T-helper 1 cell (primary cell): ENCODE measurements at regions not wholly inside any gene's neighbourhood (a gene's known extent, or its start where the extent isn't known, plus 50 kb on each side); places are given as distances from the start of the nearest gene placed in this dataset.
"Not testable (repeated sequence)": the region's sequence is repeated elsewhere in the genome, so short reads cannot be mapped to it uniquely, and the experiment has no call there.

ENCODE experiments used
- DNase-seq, 5 donors: peaks; one replicate each; pipeline ENCODE4 v3.0.0-alpha.2; 2012 to 2020

DNA sequence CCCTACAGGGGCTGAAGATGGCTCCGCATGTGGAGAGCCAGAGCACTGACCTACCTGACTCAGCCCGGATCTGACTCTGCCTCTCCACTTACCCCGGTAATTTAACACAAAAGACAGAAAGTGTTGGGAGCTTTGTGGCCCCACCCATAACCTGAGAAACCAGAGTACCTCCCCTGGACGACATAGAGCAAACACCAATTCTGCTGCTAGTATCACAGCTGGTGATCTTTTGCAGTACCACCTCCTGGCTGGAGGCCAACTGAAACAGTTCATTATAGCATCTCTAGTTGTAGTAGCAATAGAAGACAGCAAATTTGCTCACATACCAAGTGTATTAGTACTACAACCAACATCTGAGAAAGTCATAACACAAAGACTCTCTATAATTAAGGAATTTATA is 443.9 kb downstream of the KLHL4 start:
- DNase-seq, result no peak

DNA sequence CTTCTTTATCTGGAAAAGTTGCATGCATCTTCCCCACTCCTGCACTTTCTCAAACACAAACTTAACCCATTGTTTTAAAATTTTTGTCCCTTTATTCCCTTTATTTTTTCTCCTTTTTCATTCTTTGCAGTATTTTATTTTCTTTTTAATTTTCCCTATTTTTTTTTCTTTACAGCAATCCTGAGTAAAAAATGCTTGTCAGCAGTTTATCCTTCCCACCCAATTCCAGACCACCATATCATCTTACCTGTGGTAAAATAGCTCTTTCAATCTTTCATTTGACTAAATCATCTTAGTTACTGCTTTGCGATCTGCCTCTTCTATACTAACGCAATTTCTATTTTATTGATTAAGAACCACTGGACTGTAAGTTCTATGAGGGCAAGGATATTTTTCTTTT is 450.5 kb downstream of the KLHL4 start:
- DNase-seq, result no peak

DNA sequence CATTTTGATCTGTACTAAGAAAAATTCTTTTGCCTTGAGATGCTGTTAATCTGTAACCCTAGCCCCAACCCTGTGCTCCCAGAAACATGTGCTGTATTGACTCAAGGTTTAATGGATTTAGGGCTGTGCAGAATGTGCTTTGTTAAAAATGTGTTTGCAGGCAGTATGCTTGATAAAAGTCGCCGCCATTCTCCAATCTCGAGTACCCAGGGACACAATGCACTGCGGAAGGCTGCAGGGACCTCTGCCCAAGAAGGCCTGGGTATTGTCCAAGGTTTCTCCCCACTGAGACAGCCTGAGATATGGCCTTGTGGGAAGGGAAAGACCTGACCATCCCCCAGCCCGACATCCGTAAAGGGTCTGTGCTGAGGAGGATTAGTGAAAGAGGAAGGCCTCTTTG is 454.5 kb downstream of the KLHL4 start:
- not testable (repeated sequence) for DNase-seq

DNA sequence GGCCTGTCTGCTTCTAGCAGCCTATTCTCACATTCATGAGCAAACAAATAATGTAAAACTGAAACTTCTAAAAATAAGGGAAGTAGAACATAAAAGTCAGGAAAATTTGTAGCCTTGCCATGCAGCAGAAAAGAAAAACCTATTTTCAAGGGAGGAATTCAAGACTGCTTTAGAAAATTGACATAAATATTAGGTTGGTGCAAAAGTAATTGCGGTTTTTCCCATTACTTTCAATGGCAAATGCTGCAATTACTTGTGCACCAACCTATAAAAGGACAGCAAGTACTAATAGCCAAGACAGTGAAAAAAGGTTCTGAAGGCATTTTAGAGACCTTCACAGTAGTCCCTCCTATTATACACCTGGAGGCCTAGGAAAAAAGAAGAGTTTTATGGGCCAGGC is 457.8 kb downstream of the KLHL4 start:
- no peak for DNase-seq

DNA sequence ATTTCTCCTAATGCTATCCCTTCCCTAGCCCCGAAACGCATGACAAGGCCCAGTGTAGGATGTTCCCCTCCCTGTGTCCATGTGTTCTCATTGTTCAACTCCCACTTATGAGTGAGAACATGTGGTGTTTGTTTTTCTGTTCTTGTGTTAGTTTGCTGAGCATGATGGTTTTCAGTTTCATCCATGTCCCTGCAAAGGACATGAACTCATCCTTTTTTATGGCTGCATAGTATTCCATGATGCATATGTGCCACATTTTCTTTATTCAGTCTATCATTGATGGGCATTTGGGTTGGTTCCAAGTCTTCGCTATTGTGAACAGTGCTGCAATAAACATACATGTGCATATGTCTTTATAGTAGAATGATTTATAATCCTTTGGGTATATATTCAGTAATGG is 490.3 kb downstream of the KLHL4 start:
- not testable (repeated sequence) for DNase-seq

DNA sequence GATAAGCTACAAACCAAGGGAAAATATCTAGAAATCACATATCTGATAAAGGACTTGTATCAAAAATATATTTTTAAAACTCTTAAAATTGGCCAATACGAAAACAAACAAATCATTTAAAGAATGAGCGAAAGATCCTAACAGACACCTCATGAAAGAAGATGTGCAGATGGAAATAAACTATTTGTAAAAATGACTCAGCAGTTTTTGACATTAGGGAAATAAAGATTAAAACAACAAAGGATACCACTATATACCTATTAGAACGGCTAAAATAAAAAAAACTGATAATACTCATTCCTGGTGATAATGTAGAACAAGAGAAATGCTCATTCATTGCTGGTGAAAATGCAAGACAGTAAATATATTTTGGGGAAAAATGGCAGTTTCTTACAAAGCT is 506.4 kb downstream of the KLHL4 start:
- no peak for DNase-seq

DNA sequence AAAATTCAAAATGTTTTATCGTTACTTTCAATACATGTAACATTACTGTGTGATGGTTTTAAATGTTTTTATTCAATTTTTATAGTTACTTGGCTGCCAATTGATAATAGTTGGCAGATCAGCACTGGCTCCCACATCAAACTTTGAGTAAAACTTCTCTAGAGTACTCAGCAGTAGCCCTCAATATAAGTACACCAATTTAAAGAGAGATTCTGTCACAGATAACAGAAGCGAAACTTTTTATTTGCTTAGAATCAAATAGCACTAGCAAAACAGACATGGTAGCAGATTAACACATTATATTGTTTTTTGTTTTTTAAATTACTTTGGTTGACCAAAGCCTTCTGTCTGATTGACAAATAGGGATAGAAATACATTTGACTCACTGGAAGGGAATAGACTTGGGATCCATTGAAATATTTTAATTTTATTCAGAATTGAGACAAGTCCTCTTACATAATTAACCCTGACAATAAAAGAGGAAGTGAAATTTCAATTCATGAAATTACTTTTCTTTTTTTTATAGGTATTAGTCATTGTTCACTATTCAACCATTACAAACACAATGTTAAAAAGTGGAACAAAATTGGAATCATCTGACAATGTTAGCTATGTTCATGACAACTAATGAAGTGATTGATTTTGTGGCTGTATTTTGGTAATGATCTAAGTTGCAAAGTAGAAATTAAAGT is 554.9 kb downstream of the KLHL4 start:
- no peak for DNase-seq

DNA sequence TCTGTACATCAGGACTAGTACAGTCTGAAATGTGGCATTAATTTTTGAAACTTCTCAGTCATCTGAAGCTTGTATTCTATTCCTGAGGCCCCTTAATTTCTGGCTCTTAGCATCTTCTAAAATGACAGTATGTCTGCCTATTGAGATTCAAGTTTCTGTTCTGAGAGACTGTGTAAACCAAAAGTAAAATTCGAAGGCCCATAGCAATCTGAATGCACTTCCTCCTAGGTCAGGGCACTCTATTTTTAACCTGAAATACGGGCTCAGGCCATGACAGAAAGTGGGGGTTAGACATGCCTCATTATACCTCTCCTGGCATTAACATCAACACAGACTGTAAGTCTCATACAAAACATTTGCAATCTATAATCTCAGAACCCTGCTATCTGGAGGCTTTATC is 584.4 kb downstream of the KLHL4 start:
- DNase-seq, result no peak

DNA sequence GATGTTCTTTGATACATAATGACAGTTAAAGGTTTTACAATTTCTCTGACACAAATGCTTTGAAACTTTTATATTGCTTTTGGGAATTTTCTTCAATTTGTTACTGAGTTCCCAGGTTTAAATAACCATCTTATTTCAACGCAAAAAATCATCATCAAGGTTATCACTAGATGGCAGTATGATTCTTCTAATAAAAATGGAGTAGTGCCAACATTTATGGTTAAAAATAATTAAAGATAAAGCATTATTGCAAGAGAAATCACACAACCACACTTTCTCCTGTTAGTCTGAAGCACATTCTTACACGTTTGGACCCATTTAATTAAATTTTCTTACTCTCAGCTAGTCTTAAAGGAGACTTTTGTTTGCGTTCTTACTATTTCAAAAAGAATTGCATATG is 611.3 kb upstream of the CPXCR1 start:
- DNase-seq, result no peak

DNA sequence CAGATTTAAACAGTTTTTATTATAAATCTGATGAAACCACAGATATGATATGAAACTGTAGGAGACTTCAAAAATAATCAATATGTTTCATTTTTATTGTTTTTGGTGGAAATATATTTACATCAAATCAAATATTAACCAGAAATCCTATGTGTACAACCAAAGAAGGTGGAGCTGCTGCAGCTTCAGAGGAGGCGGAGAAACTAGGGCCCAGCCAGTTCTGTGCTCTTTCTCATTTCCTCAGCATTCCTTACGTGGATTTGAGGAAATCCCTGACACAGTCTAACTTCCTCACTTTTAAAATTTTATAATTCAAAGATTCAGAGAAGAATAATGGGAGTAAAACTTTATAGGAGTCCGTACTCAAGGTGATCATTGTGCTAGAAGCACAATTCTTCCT is 610.7 kb upstream of the CPXCR1 start:
- no peak for DNase-seq

DNA sequence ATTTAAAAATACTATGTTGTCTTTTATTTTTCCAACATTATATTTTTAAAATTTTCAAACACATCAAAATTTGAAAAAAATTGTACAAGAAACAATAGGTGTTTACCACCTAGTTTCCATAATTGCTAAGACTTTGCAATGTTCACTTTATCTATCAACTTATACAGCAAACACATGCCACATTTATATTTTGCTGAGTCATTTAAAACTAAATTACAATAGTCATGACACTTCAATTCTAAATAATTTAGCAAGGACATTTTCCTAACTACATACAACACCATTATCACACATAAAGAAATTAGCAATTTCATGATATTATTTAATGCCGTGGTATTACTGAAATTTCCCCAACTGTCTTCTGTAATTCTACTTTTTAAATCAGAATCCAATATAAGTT is 600.4 kb upstream of the CPXCR1 start:
- no peak for DNase-seq

DNA sequence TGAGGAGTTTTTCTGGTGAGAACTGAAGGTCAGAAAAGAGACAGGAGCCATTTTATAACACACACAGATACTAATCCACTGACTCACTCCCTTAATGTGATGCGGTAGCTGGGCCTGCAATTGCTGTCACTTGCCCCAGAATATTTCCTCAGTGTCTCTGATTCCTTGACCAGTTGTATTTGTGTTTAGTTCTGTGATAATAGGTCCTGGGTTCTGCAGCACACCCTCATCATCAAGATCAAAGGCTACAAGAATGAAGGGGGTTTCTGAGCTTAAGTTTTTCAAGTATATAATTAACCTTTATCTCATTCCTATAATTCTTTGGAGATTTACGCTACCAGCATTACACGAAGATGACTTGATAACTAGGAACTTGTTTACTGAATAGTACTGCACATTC is 576.5 kb upstream of the CPXCR1 start:
- no peak for DNase-seq

DNA sequence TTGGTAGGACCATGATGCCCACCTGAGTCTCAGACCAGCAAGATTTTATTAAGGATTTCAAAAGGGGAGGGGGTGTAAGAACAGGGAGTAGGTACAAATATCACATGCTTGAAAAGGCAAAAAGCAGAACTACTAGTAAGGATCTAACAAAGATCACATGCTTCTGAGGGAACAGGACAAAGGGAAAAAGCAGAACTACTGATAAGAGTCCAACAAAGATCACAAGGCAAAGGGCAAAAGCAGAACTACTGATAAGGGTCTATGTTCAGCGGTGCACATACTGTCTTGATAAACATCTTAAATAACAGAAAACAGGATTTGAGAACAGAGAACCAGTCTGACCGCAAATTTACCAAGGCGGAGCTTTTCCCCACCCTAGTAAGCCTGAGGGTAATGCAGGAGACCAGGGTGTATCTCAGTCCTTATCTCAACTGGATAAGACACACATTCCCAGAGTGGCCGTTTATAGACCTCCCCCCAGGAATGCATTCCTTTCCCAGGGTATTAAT is 573.0 kb upstream of the CPXCR1 start:
- DNase-seq, result not testable (repeated sequence)

DNA sequence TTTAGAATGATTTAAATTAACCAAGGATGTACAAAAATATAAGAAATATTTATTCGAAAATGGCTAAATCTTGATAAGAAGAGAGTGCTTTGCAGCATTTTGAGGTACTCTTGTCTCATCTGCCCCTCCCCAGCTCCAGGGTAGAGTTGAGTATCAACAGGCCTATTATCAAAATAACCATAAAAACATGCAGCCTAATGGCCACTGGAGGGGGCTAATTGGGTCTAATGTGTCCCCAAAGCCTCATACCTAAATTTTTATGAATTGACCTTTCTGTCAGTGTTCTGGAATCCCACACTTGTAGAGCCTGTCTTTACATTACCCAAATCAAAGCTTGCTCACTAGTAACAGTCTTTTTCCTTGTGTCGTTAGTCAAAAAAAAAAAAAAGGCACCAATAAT is 544.9 kb upstream of the CPXCR1 start:
- no peak for DNase-seq

DNA sequence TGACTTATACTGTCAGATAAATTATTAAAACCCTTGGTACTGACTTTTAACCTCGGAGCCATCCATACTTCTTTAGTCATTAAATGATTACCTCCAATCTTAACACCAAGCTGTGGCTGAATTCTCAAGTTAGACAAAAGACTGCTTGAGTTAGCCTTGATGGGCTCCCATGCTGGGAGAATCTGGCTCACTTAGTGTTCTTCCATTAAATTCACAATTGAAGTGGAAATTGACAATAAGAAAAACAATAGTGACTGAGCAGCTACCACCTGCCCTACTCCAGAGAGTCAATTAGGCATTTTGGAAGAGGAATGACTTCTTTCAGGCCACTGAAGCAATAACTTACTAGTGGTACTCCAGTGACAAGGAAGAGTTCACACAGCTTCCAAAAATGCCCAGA is 503.0 kb upstream of the CPXCR1 start:
- no peak for DNase-seq

DNA sequence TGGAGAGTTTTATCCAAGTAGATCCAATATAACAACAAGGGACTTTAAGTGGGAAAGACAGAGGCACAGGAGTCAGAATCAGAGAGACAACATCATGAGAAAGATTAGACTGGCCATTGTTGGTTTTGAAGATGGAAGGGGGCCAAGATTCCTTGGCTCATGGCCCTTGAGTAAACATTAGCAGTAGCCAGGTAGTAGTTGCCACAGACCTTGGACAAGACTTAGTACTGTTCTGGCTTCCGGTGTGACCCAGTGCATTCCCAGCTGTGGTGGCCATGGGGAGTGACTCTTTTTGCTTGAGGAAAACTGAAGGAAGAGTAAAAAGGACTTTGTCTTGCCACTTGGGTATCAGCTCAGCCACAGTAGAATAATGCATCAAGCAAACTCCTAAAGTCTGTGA is 462.2 kb upstream of the CPXCR1 start:
- no peak for DNase-seq

DNA sequence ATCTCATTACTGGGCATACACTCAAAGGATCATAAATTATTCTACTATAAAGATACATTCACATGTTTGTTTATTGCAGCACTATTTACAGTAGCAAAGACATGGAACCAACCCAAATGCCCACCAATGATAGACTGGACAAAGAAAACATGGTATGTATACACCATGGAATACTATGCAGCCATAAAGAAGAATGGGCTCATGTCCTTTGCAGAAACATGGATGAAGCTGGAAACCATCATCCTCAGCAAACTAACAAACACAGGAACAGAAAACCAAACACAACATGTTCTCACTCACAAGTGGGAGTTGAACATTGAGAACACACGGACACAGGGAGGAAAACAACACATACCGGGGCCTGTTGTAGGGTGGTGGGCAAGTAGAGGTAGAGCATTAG is 433.1 kb upstream of the CPXCR1 start:
- not testable (repeated sequence) for DNase-seq

DNA sequence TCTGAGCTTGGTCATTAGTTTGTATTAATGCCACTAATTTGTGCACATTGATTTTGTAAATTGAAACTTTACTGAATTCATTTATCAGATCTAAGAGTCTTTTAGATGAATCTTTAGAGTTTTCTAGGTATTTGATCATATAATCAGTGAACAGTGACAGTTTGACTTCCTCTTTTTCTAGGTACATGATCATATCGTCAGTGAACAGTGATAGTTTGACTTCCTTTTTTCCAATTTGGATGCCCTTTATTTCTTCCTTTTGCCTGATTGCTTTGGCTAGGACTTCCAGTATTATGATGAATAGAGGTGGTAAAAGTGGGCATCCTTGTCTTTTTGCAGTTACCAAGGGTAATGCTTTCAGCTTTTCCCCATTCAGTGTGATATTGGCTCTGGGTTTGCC is 421.4 kb upstream of the CPXCR1 start:
- no peak for DNase-seq

DNA sequence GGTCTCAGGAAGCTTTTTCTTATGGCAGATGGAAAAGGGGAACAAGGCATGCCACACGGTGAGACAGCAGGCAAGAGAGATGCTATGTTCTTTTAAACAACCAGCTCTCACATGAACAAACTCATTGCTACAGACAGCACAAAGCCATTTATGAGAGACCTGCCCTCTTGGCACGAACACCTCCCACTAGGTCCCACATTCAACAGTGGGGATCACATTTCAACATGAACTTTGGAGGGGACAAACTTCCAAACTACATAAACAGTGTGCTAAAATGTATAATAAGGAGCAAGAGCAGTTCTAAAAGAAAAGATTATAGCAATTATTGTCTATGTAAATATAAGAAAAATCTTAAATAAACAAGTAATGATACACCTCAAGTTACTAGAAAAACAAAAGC is 391.8 kb upstream of the CPXCR1 start:
- DNase-seq, result no peak

DNA sequence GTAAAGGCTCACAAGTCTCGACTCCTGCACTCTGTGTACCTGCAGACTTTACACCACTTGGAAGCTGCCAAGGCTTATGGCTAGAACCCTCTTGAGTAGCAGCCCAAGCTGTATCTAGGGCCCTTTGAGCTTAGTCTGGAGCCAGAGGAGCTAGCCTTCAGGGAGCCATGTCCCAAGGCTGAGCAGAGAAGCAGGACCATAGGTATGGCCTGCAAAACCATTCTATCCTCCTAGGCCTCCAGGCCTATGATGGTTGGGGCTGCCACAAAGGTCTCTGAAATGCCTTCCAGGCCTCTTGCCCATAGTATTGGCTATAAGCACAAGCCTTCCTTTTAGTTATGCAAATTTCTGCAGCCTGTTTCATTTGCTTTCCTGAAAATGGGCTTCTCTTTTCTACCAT is 380.7 kb upstream of the CPXCR1 start:
- no peak for DNase-seq

DNA sequence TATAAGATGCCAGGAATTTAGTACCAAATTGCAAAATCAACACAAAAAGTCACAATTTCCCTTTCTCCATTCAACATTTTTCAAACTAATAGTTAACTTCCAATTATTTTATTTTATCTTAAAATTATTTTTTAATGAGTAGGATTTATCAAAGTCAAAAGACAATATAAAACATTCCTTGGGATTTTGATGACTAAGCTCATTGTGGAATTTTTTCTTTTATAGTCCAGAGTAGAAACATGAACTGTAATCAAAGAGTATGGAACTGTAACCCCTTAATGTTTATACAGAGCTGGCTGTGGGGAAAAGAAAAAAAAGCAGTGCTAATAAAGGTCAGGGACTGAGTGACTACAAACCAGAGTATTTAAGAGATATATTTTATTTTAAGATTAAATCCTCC is 368.6 kb upstream of the CPXCR1 start:
- DNase-seq, result no peak

DNA sequence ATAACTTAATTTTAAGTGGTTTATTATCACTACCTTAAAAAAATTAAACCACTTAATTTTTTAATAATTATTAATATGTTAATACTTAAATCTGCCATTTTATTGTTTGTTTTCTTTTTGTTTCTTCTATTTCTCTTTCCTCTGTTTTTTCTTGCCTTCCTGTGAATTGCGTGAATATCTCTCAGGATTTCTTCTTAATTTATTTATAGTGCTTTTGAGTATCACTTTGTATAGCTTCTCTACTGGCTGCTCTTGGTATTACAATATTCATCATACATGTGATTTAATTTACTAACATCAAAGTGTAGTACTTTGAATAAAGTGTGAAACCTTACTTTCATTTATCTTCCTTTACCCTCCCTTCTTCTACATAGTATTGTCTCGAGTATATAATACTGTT is 349.5 kb upstream of the CPXCR1 start:
- no peak for DNase-seq

DNA sequence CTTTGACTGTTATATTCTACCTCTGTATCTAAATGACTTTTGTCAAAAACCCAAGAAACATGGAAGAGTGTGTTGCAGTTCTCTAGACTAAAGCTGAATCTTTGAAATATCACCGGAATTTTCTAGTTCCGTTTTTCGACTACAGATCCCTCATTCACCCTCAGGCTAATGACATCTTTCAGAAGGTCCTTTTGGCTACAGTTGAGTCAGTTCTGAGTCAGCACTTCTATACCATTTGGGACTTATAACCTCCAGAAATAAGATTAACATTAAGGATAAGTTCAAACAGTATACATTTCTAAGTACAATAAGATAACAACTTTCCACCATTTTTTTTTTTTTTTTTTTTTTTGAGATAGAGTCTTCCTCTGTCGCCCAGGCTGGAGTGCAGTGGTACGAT is 331.0 kb upstream of the CPXCR1 start:
- DNase-seq, result no peak

DNA sequence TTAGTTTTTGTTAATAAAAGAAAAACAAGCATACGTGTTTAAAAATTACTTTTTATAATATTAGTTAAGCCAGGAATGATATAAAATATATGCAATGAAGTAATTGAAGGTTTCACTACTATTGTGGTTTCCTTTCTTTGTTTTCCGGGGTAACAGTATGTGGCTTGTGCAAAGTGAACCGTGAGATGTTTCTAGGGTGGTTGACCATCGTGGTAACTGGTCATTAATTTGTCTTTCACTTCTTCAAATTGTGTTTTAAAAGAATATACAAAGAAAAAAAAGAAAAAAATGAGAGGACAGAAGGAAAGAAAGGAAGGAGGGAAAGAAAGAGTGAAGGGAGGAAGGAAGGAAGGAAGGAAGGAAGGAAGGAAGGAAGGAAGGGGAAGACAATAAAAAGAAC is 330.1 kb upstream of the CPXCR1 start:
- no peak for DNase-seq

DNA sequence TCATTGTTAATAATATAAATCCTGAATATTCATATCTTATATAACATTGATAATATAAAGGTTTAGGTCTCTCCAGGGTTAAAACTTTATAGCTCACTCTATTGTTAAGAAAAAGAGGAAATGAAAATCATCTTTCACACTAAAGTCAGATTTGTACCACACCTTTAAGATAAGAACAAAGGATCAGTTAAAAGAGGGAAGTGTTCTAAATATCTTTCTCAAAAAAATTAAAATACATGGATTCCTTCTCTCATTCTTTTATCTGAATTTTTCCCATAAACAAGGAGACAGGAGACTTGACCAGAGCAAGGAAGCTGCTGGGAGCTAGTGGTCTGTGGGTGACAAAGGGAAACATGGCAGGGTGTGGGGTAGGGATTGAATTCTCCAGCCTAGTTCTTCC is 323.0 kb upstream of the CPXCR1 start:
- DNase-seq, result no peak
